NT2/D1 (cell line): ENCODE measurements at regions not wholly inside any gene's neighbourhood (a gene's known extent, or its start where the extent isn't known, plus 50 kb on each side); places are given as distances from the start of the nearest gene placed in this dataset.

Experiments used
- YY1 ChIP-seq: IDR thresholded peaks from 2 replicates; pipeline ENCODE4 v1.6.1; 2011; ENCODE audit not compliant: insufficient read length, insufficient read depth
- ZNF274 ChIP-seq: IDR thresholded peaks from 2 replicates; pipeline ENCODE4 v1.6.1; 2011; ENCODE audit warnings: mild to moderate bottlenecking, low read depth, low read length

GRCh38 chrX:40175511-40176350 is 78.0 kb upstream of the BCOR start:
- TF ChIP-seq ZNF274 (no peak), YY1 (peak; percentile 45)
